ENCODE measurements at regions not wholly inside any gene's neighbourhood (a gene's known extent, or its start where the extent isn't known, plus 50 kb on each side); places are given as distances from the start of the nearest gene placed in this dataset.

DNA sequence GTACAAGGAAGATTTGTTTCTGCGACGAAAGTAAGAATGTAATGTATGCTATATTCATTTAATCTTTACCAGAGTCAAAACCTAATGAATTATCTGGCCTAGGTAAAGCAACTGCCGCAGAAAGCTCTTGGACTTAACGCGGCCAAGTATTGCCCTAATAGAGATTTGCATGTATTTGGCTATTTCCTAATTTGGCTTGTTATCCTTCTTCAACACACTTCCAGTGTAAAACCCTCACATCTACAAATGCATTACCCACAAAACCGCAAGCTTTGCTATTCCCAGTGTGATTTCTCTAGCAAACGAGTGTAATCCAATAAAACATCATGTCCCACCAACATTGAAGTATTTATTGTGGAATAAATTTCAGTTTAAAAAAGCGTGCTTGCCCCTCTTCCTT lies 123.8 kb upstream of the LMO4 start:
- no peak overlapping the region for H3K4me3 ChIP-seq (ENCODE audit: low read depth, low read length)
- DNase-seq (ENCODE audit: low read depth), result no peak
- TF ChIP-seq, protein P1, sequence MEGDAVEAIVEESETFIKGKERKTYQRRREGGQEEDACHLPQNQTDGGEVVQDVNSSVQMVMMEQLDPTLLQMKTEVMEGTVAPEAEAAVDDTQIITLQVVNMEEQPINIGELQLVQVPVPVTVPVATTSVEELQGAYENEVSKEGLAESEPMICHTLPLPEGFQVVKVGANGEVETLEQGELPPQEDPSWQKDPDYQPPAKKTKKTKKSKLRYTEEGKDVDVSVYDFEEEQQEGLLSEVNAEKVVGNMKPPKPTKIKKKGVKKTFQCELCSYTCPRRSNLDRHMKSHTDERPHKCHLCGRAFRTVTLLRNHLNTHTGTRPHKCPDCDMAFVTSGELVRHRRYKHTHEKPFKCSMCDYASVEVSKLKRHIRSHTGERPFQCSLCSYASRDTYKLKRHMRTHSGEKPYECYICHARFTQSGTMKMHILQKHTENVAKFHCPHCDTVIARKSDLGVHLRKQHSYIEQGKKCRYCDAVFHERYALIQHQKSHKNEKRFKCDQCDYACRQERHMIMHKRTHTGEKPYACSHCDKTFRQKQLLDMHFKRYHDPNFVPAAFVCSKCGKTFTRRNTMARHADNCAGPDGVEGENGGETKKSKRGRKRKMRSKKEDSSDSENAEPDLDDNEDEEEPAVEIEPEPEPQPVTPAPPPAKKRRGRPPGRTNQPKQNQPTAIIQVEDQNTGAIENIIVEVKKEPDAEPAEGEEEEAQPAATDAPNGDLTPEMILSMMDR (conservative IDR thresholded peaks at IDR 0.05; ENCODE audit: low read depth, low read length), result no peak

DNA sequence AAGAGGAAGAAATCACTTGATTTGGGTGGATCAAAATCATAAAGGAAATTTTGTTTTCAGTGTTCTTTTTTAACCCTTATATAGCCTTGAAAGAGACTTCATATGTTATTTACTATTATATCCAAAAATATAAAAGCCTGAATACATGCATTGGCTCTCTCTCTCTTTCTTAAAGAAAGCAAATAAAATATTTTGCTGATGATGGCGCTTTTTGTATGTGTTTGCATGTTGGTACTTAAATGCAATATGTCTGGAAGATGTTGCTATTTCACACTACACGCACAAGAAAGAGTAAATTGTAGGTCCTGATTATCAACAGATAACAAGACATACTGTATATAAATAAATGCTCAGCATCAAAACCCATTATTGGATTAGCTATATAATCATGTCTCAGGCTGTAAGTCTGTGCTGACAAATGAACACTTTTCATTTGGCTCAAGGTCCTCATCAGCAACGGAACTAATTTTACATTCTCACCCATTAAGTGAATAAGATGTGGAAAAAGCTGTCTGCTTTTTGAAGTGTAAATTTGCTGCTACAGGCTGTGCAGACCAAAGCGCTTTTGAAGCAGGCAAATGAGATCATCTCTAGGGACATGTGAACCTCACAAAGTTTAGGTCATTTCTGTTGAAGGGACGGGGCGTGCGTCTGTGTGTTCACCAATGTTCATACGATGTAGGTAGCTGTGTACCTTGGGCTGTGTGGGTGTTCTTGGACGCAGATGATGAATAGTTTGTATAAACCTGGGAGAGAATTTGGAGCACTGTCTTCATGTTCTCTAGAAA lies 122.4 kb upstream of the LMO4 start:
- DNase-seq (ENCODE audit: low read depth), result no peak
- no peak overlapping the region for H3K4me3 ChIP-seq (ENCODE audit: low read depth, low read length)
- TF ChIP-seq, protein P1 (conservative IDR thresholded peaks at IDR 0.05; ENCODE audit: low read depth, low read length), result no peak

DNA sequence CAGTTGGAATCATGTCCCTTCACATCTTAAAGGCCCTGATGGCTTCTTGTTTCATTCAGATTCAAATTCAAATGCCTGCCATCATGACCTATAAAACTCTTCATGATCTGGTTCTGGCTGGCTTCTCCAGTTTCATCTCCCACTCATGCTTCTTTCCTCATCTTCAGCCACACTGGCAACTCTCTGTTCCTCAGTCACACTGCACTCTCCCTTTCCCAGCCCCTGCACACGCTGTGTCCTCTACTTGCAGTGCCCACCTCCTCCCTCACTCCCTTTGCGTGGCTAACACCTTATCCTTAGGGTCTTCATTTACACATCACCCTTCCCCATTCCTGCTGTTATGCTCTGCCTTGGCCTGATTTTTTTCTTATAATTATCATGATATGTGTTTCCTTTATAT lies 120.6 kb upstream of the LMO4 start:
- TF ChIP-seq, protein P1 (conservative IDR thresholded peaks at IDR 0.05; ENCODE audit: low read depth, low read length), result no peak
- no peak for DNase-seq (ENCODE audit: low read depth)

GRCh38 chr1:87208931-87209330 lies 119.7 kb upstream of the LMO4 start:
- no peak overlapping the region for H3K4me3 ChIP-seq (ENCODE audit: low read depth, low read length)
- DNase-seq (ENCODE audit: low read depth), result no peak
- TF ChIP-seq, protein P1 (conservative IDR thresholded peaks at IDR 0.05; ENCODE audit: low read depth, low read length), result no peak

More for the DNA sequence above, 120.6 kb upstream of the LMO4 start:
- no peak overlapping the region for H3K4me3 ChIP-seq (ENCODE audit: low read depth, low read length)

GRCh38 chr1:87210151-87210550 lies 118.5 kb upstream of the LMO4 start:
- TF ChIP-seq, protein P1 (conservative IDR thresholded peaks at IDR 0.05; ENCODE audit: low read depth, low read length), result no peak
- no peak for DNase-seq (ENCODE audit: low read depth)

GRCh38 chr1:87212431-87213134 lies 116.1 kb upstream of the LMO4 start:
- TF ChIP-seq, protein P1 (conservative IDR thresholded peaks at IDR 0.05; ENCODE audit: low read depth, low read length), result no peak
- H3K4me3 ChIP-seq (ENCODE audit: low read depth, low read length), result no peak overlapping the region
- no peak for DNase-seq (ENCODE audit: low read depth)

More at GRCh38 chr1:87210151-87210550, 118.5 kb upstream of the LMO4 start:
- no peak overlapping the region for H3K4me3 ChIP-seq (ENCODE audit: low read depth, low read length)

All from epithelial cell of proximal tubule (primary cell).